IMR-90 (cell line): ENCODE measurements at regions not wholly inside any gene's neighbourhood (a gene's known extent, or its start where the extent isn't known, plus 50 kb on each side); places are given as distances from the start of the nearest gene placed in this dataset.

Experiments
- MAFK ChIP-seq: IDR thresholded peaks from 2 replicates; pipeline ENCODE4 v1.6.1; 2012; ENCODE audit warnings: low read depth, low read length, improper control_type of control experiment
- NFE2L2 ChIP-seq: fragments of 150-350 bp; IDR thresholded peaks from 2 replicates; pipeline ENCODE4 v1.6.1; 2016; ENCODE audit warnings: low read depth, mild to moderate bottlenecking, low read length
- POLR2A ChIP-seq: IDR thresholded peaks from 2 replicates; pipeline ENCODE4 v1.6.1; 2012; ENCODE audit warnings: mild to moderate bottlenecking, low read depth, low read length
- RCOR1 ChIP-seq: IDR thresholded peaks from 2 replicates; pipeline ENCODE4 v1.6.1; 2012; ENCODE audit warnings: mild to moderate bottlenecking, low read length, improper control_type of control experiment; ENCODE audit not compliant: insufficient replicate concordance
- TF ChIP-seq, protein P1 (sequence below): fragments of 150-350 bp; IDR thresholded peaks from 2 replicates; pipeline ENCODE4 v1.6.1; 2017; ENCODE audit warnings: mild to moderate bottlenecking, antibody characterized with exemption, low read length, low read depth
- TF ChIP-seq, protein P2 (sequence below): conservative IDR thresholded peaks from 2 replicates; pipeline ENCODE4 v1.5.1; 2012; ENCODE audit warnings: mild to moderate bottlenecking, low read depth, low read length, improper control_type of control experiment

DNA sequence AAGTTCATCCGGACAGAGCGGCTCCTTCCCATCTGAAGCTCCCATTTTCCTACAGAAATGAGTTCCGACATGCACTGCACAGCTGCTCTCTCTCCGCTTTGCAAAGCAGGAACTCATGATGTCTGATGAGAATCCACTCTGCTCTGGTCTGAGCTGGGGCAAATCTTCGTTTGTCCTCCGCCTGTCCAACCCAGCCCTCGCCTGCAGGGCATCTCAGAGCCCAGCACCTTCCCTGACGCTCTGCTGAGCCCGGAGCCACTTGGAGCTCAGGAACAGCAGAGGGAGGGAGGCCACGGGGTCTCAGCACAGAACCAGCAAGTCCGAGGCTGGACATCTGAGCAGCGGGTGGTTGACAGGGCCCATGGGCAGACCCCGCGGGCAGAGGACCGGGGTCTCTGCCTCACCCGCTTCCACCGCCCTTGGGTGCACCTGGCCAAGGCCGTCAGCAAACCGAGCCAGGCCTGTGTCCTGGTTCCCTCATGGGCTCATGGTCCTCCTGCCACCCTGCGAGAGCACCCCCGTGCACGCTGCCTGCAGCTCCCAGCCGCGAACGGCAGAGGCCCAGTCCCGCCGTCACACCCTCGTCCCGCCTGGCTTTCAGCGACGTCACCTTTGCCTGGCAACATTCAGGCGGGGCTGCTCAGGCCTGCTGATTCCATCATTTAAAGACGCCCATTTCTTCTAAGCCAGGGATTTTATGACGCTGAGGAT is 78.5 kb upstream of the BHLHE23 start:
- TF ChIP-seq, protein P1, sequence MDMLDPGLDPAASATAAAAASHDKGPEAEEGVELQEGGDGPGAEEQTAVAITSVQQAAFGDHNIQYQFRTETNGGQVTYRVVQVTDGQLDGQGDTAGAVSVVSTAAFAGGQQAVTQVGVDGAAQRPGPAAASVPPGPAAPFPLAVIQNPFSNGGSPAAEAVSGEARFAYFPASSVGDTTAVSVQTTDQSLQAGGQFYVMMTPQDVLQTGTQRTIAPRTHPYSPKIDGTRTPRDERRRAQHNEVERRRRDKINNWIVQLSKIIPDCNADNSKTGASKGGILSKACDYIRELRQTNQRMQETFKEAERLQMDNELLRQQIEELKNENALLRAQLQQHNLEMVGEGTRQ, result no peak
- TF ChIP-seq, protein P2, sequence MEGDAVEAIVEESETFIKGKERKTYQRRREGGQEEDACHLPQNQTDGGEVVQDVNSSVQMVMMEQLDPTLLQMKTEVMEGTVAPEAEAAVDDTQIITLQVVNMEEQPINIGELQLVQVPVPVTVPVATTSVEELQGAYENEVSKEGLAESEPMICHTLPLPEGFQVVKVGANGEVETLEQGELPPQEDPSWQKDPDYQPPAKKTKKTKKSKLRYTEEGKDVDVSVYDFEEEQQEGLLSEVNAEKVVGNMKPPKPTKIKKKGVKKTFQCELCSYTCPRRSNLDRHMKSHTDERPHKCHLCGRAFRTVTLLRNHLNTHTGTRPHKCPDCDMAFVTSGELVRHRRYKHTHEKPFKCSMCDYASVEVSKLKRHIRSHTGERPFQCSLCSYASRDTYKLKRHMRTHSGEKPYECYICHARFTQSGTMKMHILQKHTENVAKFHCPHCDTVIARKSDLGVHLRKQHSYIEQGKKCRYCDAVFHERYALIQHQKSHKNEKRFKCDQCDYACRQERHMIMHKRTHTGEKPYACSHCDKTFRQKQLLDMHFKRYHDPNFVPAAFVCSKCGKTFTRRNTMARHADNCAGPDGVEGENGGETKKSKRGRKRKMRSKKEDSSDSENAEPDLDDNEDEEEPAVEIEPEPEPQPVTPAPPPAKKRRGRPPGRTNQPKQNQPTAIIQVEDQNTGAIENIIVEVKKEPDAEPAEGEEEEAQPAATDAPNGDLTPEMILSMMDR, result no peak
- TF ChIP-seq NFE2L2, result no peak
- TF ChIP-seq POLR2A, result no peak
- no peak for TF ChIP-seq RCOR1
- TF ChIP-seq MAFK, result no peak
